NCI-H2081 (cell line): ENCODE measurements at regions not wholly inside any gene's neighbourhood (a gene's known extent, or its start where the extent isn't known, plus 50 kb on each side); places are given as distances from the start of the nearest gene placed in this dataset.

Source experiments
- DNase-seq, 2 experiments: peaks; one replicate each; lab custom pipeline; 2025; lab: John Stamatoyannopoulos, UW

GRCh38 chr16:11440657-11441012, 95.4 kb downstream of the RMI2 start:
- DNase-seq, result no peak

GRCh38 chr16:11445486-11445885, 100.2 kb downstream of the RMI2 start:
- no peak for DNase-seq

GRCh38 chr16:11446566-11447119, 101.4 kb downstream of the RMI2 start:
- peak; percentile 38 to 69 for DNase-seq

- no peak for DNase-seq
These were observed 102.0 kb downstream of the RMI2 start for GRCh38 chr16:11447272-11447671.

GRCh38 chr16:11447836-11448235, 102.6 kb downstream of the RMI2 start:
- no peak for DNase-seq

GRCh38 chr16:11448796-11449416, 103.6 kb downstream of the RMI2 start:
- no peak for DNase-seq

- no peak for DNase-seq
These were observed 104.5 kb downstream of the RMI2 start for GRCh38 chr16:11449716-11450115.

GRCh38 chr16:11450136-11450535, 104.9 kb downstream of the RMI2 start:
- DNase-seq, result no peak

GRCh38 chr16:11452298-11452697, 107.0 kb downstream of the RMI2 start:
- no peak for DNase-seq

- DNase-seq, result no peak
These were observed 107.6 kb downstream of the RMI2 start for GRCh38 chr16:11452746-11453389.

GRCh38 chr16:11456741-11457140, 111.5 kb downstream of the RMI2 start:
- DNase-seq, result no peak

- no peak for DNase-seq
These were observed 114.5 kb downstream of the RMI2 start for GRCh38 chr16:11459722-11460121.

- DNase-seq, result no peak
These were observed 115.7 kb downstream of the RMI2 start for GRCh38 chr16:11460820-11461594.

- DNase-seq, result no peak
These were observed 116.3 kb downstream of the RMI2 start for GRCh38 chr16:11461595-11461990.

- no peak for DNase-seq
These were observed 116.8 kb downstream of the RMI2 start for GRCh38 chr16:11462036-11462435.

- DNase-seq, result no peak
These were observed 117.6 kb downstream of the RMI2 start for GRCh38 chr16:11462861-11463260.

- no peak for DNase-seq
These were observed 119.0 kb downstream of the RMI2 start for GRCh38 chr16:11464241-11464640.

GRCh38 chr16:11465675-11466074, 120.4 kb downstream of the RMI2 start:
- no peak for DNase-seq

GRCh38 chr16:11470676-11471415, 115.9 kb downstream of the LITAF start:
- no peak for DNase-seq

- no peak for DNase-seq
These were observed 115.2 kb downstream of the LITAF start for GRCh38 chr16:11471548-11471947.

GRCh38 chr16:11472410-11472809, 114.3 kb downstream of the LITAF start:
- no peak for DNase-seq

- no peak for DNase-seq
These were observed 113.9 kb downstream of the LITAF start for GRCh38 chr16:11472851-11473250.
